Peyer's patch (tissue), 4 donors: ENCODE measurements at regions not wholly inside any gene's neighbourhood (a gene's known extent, or its start where the extent isn't known, plus 50 kb on each side); places are given as distances from the start of the nearest gene placed in this dataset.

Experiments used
- CTCF ChIP-seq, 6 experiments: fragments of 450-650 bp in 4 of 6; fragments of 200-600 bp in 2 of 6; sonication (generic) in 1 of 6; IDR thresholded peaks; one replicate each; pipeline ENCODE4 v1.5.1; 2017 to 2019; ENCODE audit warnings: antibody characterized with exemption in 6 of 6, mild to moderate bottlenecking in 3 of 6, moderate library complexity in 1 of 6
- POLR2A ChIP-seq, 2 donors: fragments of 450-650 bp; IDR thresholded peaks; one replicate each; pipeline ENCODE4 v1.5.1; 2017; ENCODE audit warnings: antibody characterized with exemption in 2 of 2, mild to moderate bottlenecking in 2 of 2, moderate library complexity in 2 of 2

- no peak for TF ChIP-seq CTCF (IDR thresholded peaks at IDR 0.05)
- no peak for TF ChIP-seq POLR2A (IDR thresholded peaks at IDR 0.05)
Observed at GRCh38 chr1:56045062-56045461, 534.3 kb downstream of the PLPP3 start.
